ENCODE measurements at regions not wholly inside any gene's neighbourhood (a gene's known extent, or its start where the extent isn't known, plus 50 kb on each side); places are given as distances from the start of the nearest gene placed in this dataset.

GRCh38 chr3:55337641-55338180 lies 149.4 kb downstream of the WNT5A start:
- no peak for TF ChIP-seq SIN3A (IDR thresholded peaks at IDR 0.05; ENCODE audit: borderline replicate concordance, insufficient read depth, low read length)
- no peak for TF ChIP-seq FOXP2 (optimal IDR thresholded peaks at IDR 0.05; ENCODE audit: borderline replicate concordance, extremely low read depth, extremely low read length, insufficient read depth)
- TF ChIP-seq POLR2AphosphoS5 (IDR thresholded peaks at IDR 0.05; ENCODE audit: low read depth, low read length) = no peak
- no peak for TF ChIP-seq TAF1 (IDR thresholded peaks at IDR 0.05; ENCODE audit: borderline replicate concordance, insufficient read depth, low read length)
- no peak for TF ChIP-seq REST (IDR thresholded peaks at IDR 0.05; ENCODE audit: insufficient read depth in 1 of 2, low read depth in 2 of 2, low read length in 2 of 2)

- TF ChIP-seq FOXP2 (optimal IDR thresholded peaks at IDR 0.05; ENCODE audit: borderline replicate concordance, extremely low read depth, extremely low read length, insufficient read depth) = no peak
- no peak for TF ChIP-seq SIN3A (IDR thresholded peaks at IDR 0.05; ENCODE audit: borderline replicate concordance, insufficient read depth, low read length)
- TF ChIP-seq TAF1 (IDR thresholded peaks at IDR 0.05; ENCODE audit: borderline replicate concordance, insufficient read depth, low read length) = no peak
- TF ChIP-seq REST (IDR thresholded peaks at IDR 0.05; ENCODE audit: insufficient read depth in 1 of 2, low read depth in 2 of 2, low read length in 2 of 2) = no peak
Measured at GRCh38 chr3:55333923-55334322, 153.2 kb downstream of the WNT5A start.

DNA sequence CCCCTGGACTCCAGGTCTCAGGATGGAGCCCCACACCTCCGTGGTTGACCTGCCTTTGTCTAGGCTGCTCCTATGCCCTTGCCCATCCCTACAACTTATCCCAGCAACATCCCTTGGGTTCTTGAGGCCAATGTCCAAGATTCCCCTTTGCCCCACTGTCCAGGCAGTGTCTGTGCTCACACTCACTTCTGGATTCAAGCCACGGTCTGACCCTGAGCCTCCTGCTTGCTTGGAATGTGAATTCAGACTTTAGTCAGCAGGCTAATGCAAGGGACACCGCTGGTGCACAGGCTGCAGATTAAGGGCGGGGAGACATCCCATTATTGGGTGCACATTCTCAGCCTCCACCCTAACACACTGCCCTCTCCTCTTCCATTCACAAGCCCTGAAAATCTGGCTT lies 154.1 kb downstream of the WNT5A start:
- TF ChIP-seq REST (IDR thresholded peaks at IDR 0.05; ENCODE audit: insufficient read depth in 1 of 2, low read depth in 2 of 2, low read length in 2 of 2) (no peak), FOXP2 (optimal IDR thresholded peaks at IDR 0.05; ENCODE audit: borderline replicate concordance, extremely low read depth, extremely low read length, insufficient read depth) (no peak), SIN3A (IDR thresholded peaks at IDR 0.05; ENCODE audit: borderline replicate concordance, insufficient read depth, low read length) (no peak), TAF1 (IDR thresholded peaks at IDR 0.05; ENCODE audit: borderline replicate concordance, insufficient read depth, low read length) (no peak), POLR2AphosphoS5 (IDR thresholded peaks at IDR 0.05; ENCODE audit: low read depth, low read length) (no peak)

DNA sequence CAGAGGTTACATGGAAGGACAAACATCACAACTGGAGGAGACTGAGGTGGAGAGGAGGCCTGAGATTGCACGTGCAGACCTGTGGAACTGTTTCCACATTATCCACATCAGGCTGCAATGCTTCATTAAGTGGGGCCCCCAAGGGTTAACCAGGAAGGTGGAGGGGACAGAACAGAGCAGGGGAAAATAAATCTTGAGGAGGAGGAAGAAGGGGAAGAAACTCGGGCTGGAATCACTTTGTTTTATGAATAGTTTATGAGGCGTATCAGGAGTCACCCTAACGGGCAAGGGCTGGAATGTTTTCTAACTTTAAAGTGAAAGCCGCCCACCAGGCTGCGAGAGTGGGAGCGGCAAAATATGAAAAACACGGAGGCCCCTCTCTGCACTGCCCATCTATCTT lies 154.9 kb downstream of the WNT5A start:
- TF ChIP-seq REST (IDR thresholded peaks at IDR 0.05; ENCODE audit: insufficient read depth in 1 of 2, low read depth in 2 of 2, low read length in 2 of 2) (no peak), FOXP2 (optimal IDR thresholded peaks at IDR 0.05; ENCODE audit: borderline replicate concordance, extremely low read depth, extremely low read length, insufficient read depth) (no peak)

- no peak for TF ChIP-seq FOXP2 (optimal IDR thresholded peaks at IDR 0.05; ENCODE audit: borderline replicate concordance, extremely low read depth, extremely low read length, insufficient read depth)
- TF ChIP-seq TAF1 (IDR thresholded peaks at IDR 0.05; ENCODE audit: borderline replicate concordance, insufficient read depth, low read length) = no peak
- TF ChIP-seq POLR2AphosphoS5 (IDR thresholded peaks at IDR 0.05; ENCODE audit: low read depth, low read length) = no peak
Measured at GRCh38 chr3:55331524-55331923, 155.6 kb downstream of the WNT5A start.
